Retinal pigment epithelial cell (primary cell): ENCODE measurements at regions not wholly inside any gene's neighbourhood (a gene's known extent, or its start where the extent isn't known, plus 50 kb on each side); places are given as distances from the start of the nearest gene placed in this dataset.

Source experiments
- DNase-seq: peaks from one replicate; pipeline ENCODE4 v3.0.0-alpha.2; 2010; ENCODE audit warnings: low read depth
- H3K4me3 ChIP-seq: 2 replicates; pipeline ENCODE4 v1.5.1; 2011; ENCODE audit warnings: mild to moderate bottlenecking, low read length, control low read depth, moderate library complexity
- TF ChIP-seq, protein P1 (sequence below): conservative IDR thresholded peaks from 2 replicates; pipeline ENCODE4 v1.5.1; 2011; ENCODE audit warnings: low read depth, low read length, control low read depth, inconsistent platforms

DNA sequence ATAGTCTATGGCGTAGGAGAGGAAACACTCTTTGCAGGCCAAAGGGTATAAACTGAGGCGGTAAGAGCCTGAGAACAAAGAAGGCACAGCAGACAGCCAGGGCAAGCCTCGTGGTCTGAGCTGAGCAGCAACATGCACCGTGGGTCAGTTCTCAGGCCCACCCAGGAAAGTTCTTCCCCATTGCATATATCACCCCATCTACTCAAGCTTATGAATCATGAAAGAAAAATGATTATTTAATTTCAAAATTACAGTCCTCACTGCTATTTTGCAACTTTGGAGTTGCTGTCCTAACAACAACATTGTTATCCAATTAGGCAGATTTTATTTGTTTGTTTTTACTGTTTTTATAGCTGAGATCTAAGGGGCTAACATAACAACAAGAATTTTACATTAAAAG, 54.7 kb upstream of the RIOK3 start:
- TF ChIP-seq, protein P1, sequence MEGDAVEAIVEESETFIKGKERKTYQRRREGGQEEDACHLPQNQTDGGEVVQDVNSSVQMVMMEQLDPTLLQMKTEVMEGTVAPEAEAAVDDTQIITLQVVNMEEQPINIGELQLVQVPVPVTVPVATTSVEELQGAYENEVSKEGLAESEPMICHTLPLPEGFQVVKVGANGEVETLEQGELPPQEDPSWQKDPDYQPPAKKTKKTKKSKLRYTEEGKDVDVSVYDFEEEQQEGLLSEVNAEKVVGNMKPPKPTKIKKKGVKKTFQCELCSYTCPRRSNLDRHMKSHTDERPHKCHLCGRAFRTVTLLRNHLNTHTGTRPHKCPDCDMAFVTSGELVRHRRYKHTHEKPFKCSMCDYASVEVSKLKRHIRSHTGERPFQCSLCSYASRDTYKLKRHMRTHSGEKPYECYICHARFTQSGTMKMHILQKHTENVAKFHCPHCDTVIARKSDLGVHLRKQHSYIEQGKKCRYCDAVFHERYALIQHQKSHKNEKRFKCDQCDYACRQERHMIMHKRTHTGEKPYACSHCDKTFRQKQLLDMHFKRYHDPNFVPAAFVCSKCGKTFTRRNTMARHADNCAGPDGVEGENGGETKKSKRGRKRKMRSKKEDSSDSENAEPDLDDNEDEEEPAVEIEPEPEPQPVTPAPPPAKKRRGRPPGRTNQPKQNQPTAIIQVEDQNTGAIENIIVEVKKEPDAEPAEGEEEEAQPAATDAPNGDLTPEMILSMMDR: no peak
- H3K4me3 ChIP-seq: no peak overlapping the region
- DNase-seq: no peak

DNA sequence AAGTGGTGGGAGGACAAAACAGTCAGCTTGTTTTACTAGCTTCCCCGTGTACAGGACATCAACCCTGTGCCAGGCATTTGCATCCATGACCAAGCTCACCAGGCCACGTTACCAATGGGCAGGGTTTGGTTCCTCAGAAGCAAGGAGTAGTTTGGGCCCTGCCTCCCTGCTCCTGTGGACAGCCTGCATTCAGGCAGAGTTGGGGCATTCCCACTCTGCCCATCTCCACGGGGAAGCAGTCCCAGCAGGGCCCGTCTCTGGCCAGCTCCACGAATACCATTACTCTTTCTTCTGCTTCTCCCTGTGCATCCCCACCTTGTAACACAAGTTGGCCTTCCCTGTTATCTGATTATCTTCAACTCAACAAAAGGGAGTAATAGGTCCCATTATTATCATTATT, 54.0 kb upstream of the RIOK3 start:
- H3K4me3 ChIP-seq: no peak overlapping the region
- TF ChIP-seq, protein P1: no peak
- DNase-seq: no peak

DNA sequence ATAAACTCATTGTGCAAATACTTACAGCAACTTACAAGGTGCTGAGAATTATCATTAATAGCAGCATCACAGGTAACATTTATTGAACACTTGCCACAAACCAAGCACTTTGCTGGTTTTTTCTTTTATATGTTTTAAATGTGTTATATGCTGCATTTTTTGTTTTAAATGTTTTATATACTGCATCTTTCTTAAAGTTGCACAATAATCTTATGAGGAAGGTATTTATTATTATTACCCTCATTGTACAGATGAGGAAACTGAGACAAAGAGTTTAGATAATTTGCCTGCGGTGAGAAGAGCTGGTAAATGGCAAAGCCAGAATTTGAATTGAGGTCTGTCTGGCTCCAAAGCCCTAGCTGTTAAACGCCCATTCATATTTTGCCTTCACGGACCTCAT, 52.2 kb upstream of the RIOK3 start:
- H3K4me3 ChIP-seq: no peak overlapping the region
- no peak for DNase-seq
- TF ChIP-seq, protein P1: no peak

DNA sequence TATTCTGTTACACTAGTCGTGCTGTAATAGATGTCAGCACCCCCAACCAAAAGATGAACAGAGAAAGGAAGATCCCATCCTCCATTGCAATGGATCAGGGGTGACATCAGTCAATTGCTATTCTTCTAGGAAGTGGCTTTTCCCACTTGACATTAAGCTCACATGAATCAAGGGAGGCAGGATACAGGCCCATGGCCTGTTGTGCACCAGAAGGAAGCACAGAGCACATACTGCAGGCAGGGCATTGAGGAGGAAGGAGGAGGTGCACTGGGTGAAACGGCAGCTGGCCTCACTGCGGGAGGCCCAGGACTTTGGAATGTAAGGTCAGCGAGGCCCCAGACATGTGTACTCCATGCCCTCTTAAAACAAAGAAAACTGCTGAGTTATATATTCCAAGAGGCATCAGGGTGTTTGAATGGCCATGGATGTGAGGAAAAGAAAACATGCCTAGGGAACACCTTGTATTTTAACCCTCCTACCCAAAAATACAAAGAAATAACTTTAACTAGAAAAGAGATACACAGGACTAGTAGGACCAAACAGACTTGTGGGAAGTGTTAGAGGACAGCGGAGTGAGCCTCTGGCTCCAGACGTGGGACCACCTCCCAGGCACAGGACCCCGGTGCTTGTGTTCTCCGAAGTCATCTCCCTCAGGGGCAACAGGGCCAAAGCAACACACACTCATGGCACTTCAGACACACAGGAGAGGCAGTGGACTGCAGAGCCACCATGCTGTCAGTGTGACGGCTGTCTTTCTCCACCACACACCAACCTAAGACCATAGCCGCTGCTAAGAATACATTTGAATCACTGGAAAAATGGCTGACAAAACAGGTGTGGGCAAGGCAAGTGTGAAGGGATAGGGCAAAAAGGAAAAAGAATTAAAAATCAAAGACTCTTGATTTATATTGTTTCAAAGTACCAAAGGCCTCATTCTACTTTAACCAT, 51.4 kb upstream of the RIOK3 start:
- TF ChIP-seq, protein P1: no peak
- DNase-seq: no peak

More for the DNA sequence above, 51.4 kb upstream of the RIOK3 start:
- H3K4me3 ChIP-seq: no peak overlapping the region
